ENCODE measurements at regions not wholly inside any gene's neighbourhood (a gene's known extent, or its start where the extent isn't known, plus 50 kb on each side); places are given as distances from the start of the nearest gene placed in this dataset.

GRCh38 chr2:142598846-142599245, 278.6 kb upstream of the KYNU start (continued):
- TF ChIP-seq EGR1 (IDR thresholded peaks at IDR 0.05; ENCODE audit: borderline replicate concordance, low read depth, low read length) (no peak), GABPA (IDR thresholded peaks at IDR 0.05; ENCODE audit: borderline replicate concordance, insufficient read depth, low read length) (no peak), ASH2L (IDR thresholded peaks at IDR 0.05; ENCODE audit: low read length) (no peak)

Data from H1 (cell line).